H9 (cell line): ENCODE measurements at regions not wholly inside any gene's neighbourhood (a gene's known extent, or its start where the extent isn't known, plus 50 kb on each side); places are given as distances from the start of the nearest gene placed in this dataset.

ENCODE experiments used
- DNase-seq: peaks from one replicate; pipeline ENCODE4 v3.0.0-alpha.2; 2017
- H2AFZ ChIP-seq: one replicate; pipeline ENCODE4 v1.6.1; 2013; ENCODE audit warnings: mild to moderate bottlenecking, low read length, control low read depth, moderate library complexity
- H2AK5ac ChIP-seq: 2 replicates; pipeline ENCODE4 v1.6.1; 2013; ENCODE audit warnings: low read length, control low read depth, mixed read lengths; ENCODE audit not compliant: insufficient read length
- H2BK120ac ChIP-seq: one replicate; pipeline ENCODE4 v1.6.1; 2013; ENCODE audit warnings: low read depth, mild to moderate bottlenecking, low read length, control low read depth, inconsistent platforms; ENCODE audit not compliant: poor library complexity, severe bottlenecking
- H2BK12ac ChIP-seq: 2 replicates; pipeline ENCODE4 v1.6.1; 2013; ENCODE audit warnings: low read length, control low read depth, mixed read lengths, low read depth; ENCODE audit not compliant: insufficient read length
- H2BK15ac ChIP-seq: 2 replicates; pipeline ENCODE4 v1.6.1; 2013; ENCODE audit warnings: low read depth, low read length, control low read depth
- H2BK20ac ChIP-seq: one replicate; pipeline ENCODE4 v1.6.1; 2013; ENCODE audit warnings: low read depth, mild to moderate bottlenecking, low read length, control low read depth, inconsistent platforms; ENCODE audit not compliant: poor library complexity, severe bottlenecking
- H2BK5ac ChIP-seq: 2 replicates; pipeline ENCODE4 v1.6.1; 2013; ENCODE audit warnings: low read length, control low read depth, mixed read lengths; ENCODE audit not compliant: insufficient read length
- H3K14ac ChIP-seq: 2 replicates; pipeline ENCODE4 v1.6.1; 2013; ENCODE audit warnings: low read length, control low read depth; ENCODE audit not compliant: insufficient read depth
- H3K18ac ChIP-seq: 2 replicates; pipeline ENCODE4 v1.6.1; 2013; ENCODE audit warnings: low read depth, mild to moderate bottlenecking, mixed read lengths, low read length, control low read depth; ENCODE audit not compliant: insufficient read length
- H3K23ac ChIP-seq: 2 replicates; pipeline ENCODE4 v1.6.1; 2013; ENCODE audit warnings: low read length, control low read depth, mixed read lengths, low read depth; ENCODE audit not compliant: insufficient read length
- H3K23me2 ChIP-seq: 2 replicates; pipeline ENCODE4 v1.6.1; 2013; ENCODE audit warnings: low read depth, mild to moderate bottlenecking, mixed read lengths, low read length, control low read depth; ENCODE audit not compliant: insufficient read length, poor library complexity, severe bottlenecking
- H3K27ac ChIP-seq: 2 replicates; pipeline ENCODE4 v1.5.1; 2013; ENCODE audit warnings: low read length, control low read depth, mixed read lengths, low read depth; ENCODE audit not compliant: insufficient read length
- H3K27me3 ChIP-seq: 2 replicates; pipeline ENCODE4 v1.6.1; 2013; ENCODE audit warnings: low read length, control low read depth, inconsistent platforms; ENCODE audit not compliant: insufficient read depth
- H3K4ac ChIP-seq: 2 replicates; pipeline ENCODE4 v1.6.1; 2013; ENCODE audit warnings: low read depth, mild to moderate bottlenecking, control low read depth, inconsistent platforms, low read length, moderate library complexity
- H3K4me1 ChIP-seq: 2 replicates; pipeline ENCODE4 v1.6.1; 2013; ENCODE audit warnings: low read length, control low read depth, inconsistent platforms; ENCODE audit not compliant: insufficient read depth
- H3K4me2 ChIP-seq: 2 replicates; pipeline ENCODE4 v1.6.1; 2013; ENCODE audit warnings: low read length, control low read depth, mixed read lengths; ENCODE audit not compliant: insufficient read length, insufficient read depth
- H3K56ac ChIP-seq: 2 replicates; pipeline ENCODE4 v1.6.1; 2013; ENCODE audit warnings: low read depth, mild to moderate bottlenecking, mixed read lengths, low read length, control low read depth; ENCODE audit not compliant: insufficient read length
- H3K79me1 ChIP-seq: 2 replicates; pipeline ENCODE4 v1.6.1; 2013; ENCODE audit warnings: low read depth, mild to moderate bottlenecking, moderate library complexity, low read length, control low read depth, inconsistent platforms; ENCODE audit not compliant: insufficient read depth, poor library complexity, severe bottlenecking
- H3K79me2 ChIP-seq: 2 replicates; pipeline ENCODE4 v1.6.1; 2013; ENCODE audit warnings: low read length, control low read depth, inconsistent platforms; ENCODE audit not compliant: insufficient read depth
- H3K9ac ChIP-seq: 2 replicates; pipeline ENCODE4 v1.6.1; 2013; ENCODE audit warnings: low read length, control low read depth, mixed read lengths; ENCODE audit not compliant: insufficient read length; ENCODE audit errors: extremely low read depth
- H3K9me3 ChIP-seq: one replicate; pipeline ENCODE4 v1.6.1; 2013; ENCODE audit warnings: low read depth, low read length, inconsistent platforms; ENCODE audit not compliant: control insufficient read depth
- H3T11ph ChIP-seq: one replicate; pipeline ENCODE4 v1.6.1; 2013; ENCODE audit warnings: mild to moderate bottlenecking, low read length, control low read depth, inconsistent platforms
- H4K20me1 ChIP-seq: one replicate; pipeline ENCODE4 v1.6.1; 2013; ENCODE audit not compliant: control insufficient read depth, insufficient read length, insufficient read depth
- H4K5ac ChIP-seq: 2 replicates; pipeline ENCODE4 v1.6.1; 2013; ENCODE audit warnings: low read depth, mild to moderate bottlenecking, mixed read lengths, low read length, control low read depth; ENCODE audit not compliant: insufficient read length
- H4K8ac ChIP-seq: replicated peaks from 2 replicates; pipeline ENCODE4 v1.6.1; 2013; ENCODE audit warnings: low read length, control low read depth, mixed read lengths, low read depth; ENCODE audit not compliant: insufficient read length
- H4K91ac ChIP-seq: 2 replicates; pipeline ENCODE4 v1.6.1; 2013; ENCODE audit warnings: low read depth, mild to moderate bottlenecking, moderate library complexity, mixed read lengths, low read length, control low read depth; ENCODE audit not compliant: insufficient read length
- H3K27ac Mint-ChIP-seq, 3 experiments: 2 replicates in 2 of 3; 3 replicates in 1 of 3; pipeline ENCODE4 v1.8.0; 2020 to 2021; ENCODE audit warnings: mixed read lengths in 3 of 3, mild to moderate bottlenecking in 1 of 3, moderate library complexity in 1 of 3
- H3K27me3 Mint-ChIP-seq: 2 replicates; pipeline ENCODE4 v1.8.0; 2021; ENCODE audit warnings: low read depth, mild to moderate bottlenecking, moderate library complexity, mixed read lengths
- H3K36me3 Mint-ChIP-seq, 3 experiments: 2 replicates in 2 of 3; 3 replicates in 1 of 3; pipeline ENCODE4 v1.8.0; 2020 to 2021; ENCODE audit warnings: low read depth in 3 of 3, mixed read lengths in 3 of 3; ENCODE audit not compliant: insufficient read depth in 1 of 3
- H3K4me1 Mint-ChIP-seq, 2 experiments: 2 replicates each; pipeline ENCODE4 v1.8.0; 2020; ENCODE audit warnings: mixed read lengths in 2 of 2
- H3K4me3 Mint-ChIP-seq, 2 experiments: 2 replicates in 1 of 2; 3 replicates in 1 of 2; pipeline ENCODE4 v1.8.0; 2020 to 2021; ENCODE audit warnings: mild to moderate bottlenecking in 2 of 2, mixed read lengths in 2 of 2, moderate library complexity in 1 of 2
- H3K9me3 Mint-ChIP-seq, 2 experiments: 2 replicates in 1 of 2; 3 replicates in 1 of 2; pipeline ENCODE4 v1.8.0; 2020; ENCODE audit warnings: mild to moderate bottlenecking in 2 of 2, mixed read lengths in 2 of 2, moderate library complexity in 1 of 2
- WGBS: extraction: QIAGEN DNeasy Blood & Tissue Kit; methylation state at CpG from one replicate; pipeline ENCODE4 v1.1.7; 2013; ENCODE audit warnings: missing lambda C conversion rate, low lambda C conversion rate, mixed read lengths; ENCODE audit not compliant: insufficient read length; ENCODE audit errors: extremely low coverage; 5-methylcytosine and 5-hydroxymethylcytosine counted together
- TF ChIP-seq, protein P1 (sequence below): fragments of 200-600 bp; sonication (generic); conservative IDR thresholded peaks from 3 replicates; pipeline ENCODE4 v1.8.0; 2021; ENCODE audit warnings: antibody characterized with exemption, mild to moderate bottlenecking

DNA sequence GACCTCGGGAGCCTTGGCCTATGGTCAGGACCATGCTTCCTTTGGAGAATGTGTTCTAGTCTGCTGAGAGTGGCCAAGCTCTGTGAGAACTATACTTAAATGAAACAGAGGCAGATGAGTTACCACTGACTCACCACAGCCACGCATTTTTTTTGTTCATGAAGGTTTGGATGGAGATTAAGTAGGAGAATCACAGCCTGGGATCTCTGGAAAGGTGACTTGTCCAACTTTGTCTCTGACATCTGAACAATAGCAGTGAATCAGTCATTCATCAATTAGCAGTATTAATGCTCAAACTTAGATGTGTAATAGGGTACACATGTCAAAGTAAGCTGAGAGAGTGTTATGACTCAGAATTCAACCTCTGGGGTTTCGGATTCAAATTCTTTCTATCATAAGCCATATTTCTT is 100.7 kb upstream of the ANO3 start:
- no peak overlapping the region for H3K23ac ChIP-seq
- H3K27ac ChIP-seq, result no peak overlapping the region
- no CpG with 5 or more reads among the region's 3 CpGs for WGBS
- no peak overlapping the region for H2AK5ac ChIP-seq
- H3K56ac ChIP-seq, result no peak overlapping the region
- H2BK15ac ChIP-seq, result no peak overlapping the region
- H3K4me1 ChIP-seq, result no peaks in the 10 kb centered on the region
- H3K18ac ChIP-seq, result no peak overlapping the region
- Mint-ChIP-seq H3K4me3 (no peak overlapping the region), H3K4me1 (no peaks in the 10 kb centered on the region), H3K36me3 (no peaks in the 10 kb centered on the region), H3K27ac (no peak overlapping the region; a peak in 1 of 7 replicates), H3K9me3 (no peaks in the 10 kb centered on the region; a peak in 1 of 5 replicates), H3K27me3 (no peaks in the 10 kb centered on the region)
- H2BK12ac ChIP-seq, result no peak overlapping the region
- no peak overlapping the region for H3K9ac ChIP-seq
- H3K4ac ChIP-seq, result no peak overlapping the region
- no peak overlapping the region for H3T11ph ChIP-seq
- no peak overlapping the region for H4K8ac ChIP-seq
- no peaks in the 10 kb centered on the region for H3K79me2 ChIP-seq
- TF ChIP-seq, protein P1, sequence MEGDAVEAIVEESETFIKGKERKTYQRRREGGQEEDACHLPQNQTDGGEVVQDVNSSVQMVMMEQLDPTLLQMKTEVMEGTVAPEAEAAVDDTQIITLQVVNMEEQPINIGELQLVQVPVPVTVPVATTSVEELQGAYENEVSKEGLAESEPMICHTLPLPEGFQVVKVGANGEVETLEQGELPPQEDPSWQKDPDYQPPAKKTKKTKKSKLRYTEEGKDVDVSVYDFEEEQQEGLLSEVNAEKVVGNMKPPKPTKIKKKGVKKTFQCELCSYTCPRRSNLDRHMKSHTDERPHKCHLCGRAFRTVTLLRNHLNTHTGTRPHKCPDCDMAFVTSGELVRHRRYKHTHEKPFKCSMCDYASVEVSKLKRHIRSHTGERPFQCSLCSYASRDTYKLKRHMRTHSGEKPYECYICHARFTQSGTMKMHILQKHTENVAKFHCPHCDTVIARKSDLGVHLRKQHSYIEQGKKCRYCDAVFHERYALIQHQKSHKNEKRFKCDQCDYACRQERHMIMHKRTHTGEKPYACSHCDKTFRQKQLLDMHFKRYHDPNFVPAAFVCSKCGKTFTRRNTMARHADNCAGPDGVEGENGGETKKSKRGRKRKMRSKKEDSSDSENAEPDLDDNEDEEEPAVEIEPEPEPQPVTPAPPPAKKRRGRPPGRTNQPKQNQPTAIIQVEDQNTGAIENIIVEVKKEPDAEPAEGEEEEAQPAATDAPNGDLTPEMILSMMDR, result no peak
- no peaks in the 10 kb centered on the region for H4K20me1 ChIP-seq
- no peaks in the 10 kb centered on the region for H3K79me1 ChIP-seq
- no peaks in the 10 kb centered on the region for H3K9me3 ChIP-seq
- H2BK120ac ChIP-seq, result no peak overlapping the region
- no peaks in the 10 kb centered on the region for H3K23me2 ChIP-seq
- no peak overlapping the region for H2BK5ac ChIP-seq
- H3K4me2 ChIP-seq, result no peak overlapping the region
- no peak for DNase-seq
- no peak overlapping the region for H3K14ac ChIP-seq
- no peak overlapping the region for H4K5ac ChIP-seq
- H3K27me3 ChIP-seq, result no peaks in the 10 kb centered on the region
- H4K91ac ChIP-seq, result no peak overlapping the region
- no peak overlapping the region for H2AFZ ChIP-seq
- no peak overlapping the region for H2BK20ac ChIP-seq
